KOPT-K1 (cell line): ENCODE measurements at regions not wholly inside any gene's neighbourhood (a gene's known extent, or its start where the extent isn't known, plus 50 kb on each side); places are given as distances from the start of the nearest gene placed in this dataset.

Experiments used
- H3K27ac ChIP-seq: fragments of 200-600 bp; sonication (generic); 2 replicates; pipeline ENCODE4 v1.5.1; 2016; ENCODE audit warnings: antibody characterized with exemption, mild to moderate bottlenecking, low read depth, low read length; ENCODE audit not compliant: poor library complexity, severe bottlenecking
- H3K36me3 ChIP-seq: fragments of 200-600 bp; sonication (generic); 2 replicates; pipeline ENCODE4 v1.5.1; 2017; ENCODE audit warnings: antibody characterized with exemption, mild to moderate bottlenecking, low read length, moderate library complexity; ENCODE audit not compliant: insufficient read depth
- H3K9me3 ChIP-seq: fragments of 200-600 bp; sonication (generic); 2 replicates; pipeline ENCODE4 v1.5.1; 2017; ENCODE audit warnings: antibody characterized with exemption, low read length, mild to moderate bottlenecking; ENCODE audit not compliant: insufficient read depth, poor library complexity, severe bottlenecking

GRCh38 chr6:137434640-137435039 lies 59.6 kb downstream of the OLIG3 start:
- Histone ChIP-seq H3K9me3 (no peaks in the 10 kb centered on the region), H3K36me3 (no peaks in the 10 kb centered on the region), H3K27ac (no peak overlapping the region)

GRCh38 chr6:137432054-137432611 lies 62.1 kb downstream of the OLIG3 start:
- Histone ChIP-seq H3K9me3 (no peaks in the 10 kb centered on the region), H3K36me3 (no peaks in the 10 kb centered on the region), H3K27ac (no peak overlapping the region)

GRCh38 chr6:137430954-137431353 lies 63.2 kb downstream of the OLIG3 start:
- H3K27ac ChIP-seq, result no peak overlapping the region
- H3K36me3 ChIP-seq, result no peaks in the 10 kb centered on the region
- no peaks in the 10 kb centered on the region for H3K9me3 ChIP-seq

- H3K27ac ChIP-seq, result no peak overlapping the region
- H3K9me3 ChIP-seq, result no peaks in the 10 kb centered on the region
- H3K36me3 ChIP-seq, result no peaks in the 10 kb centered on the region
Measured at GRCh38 chr6:137427656-137428290, 66.4 kb downstream of the OLIG3 start.

- Histone ChIP-seq H3K27ac (no peak overlapping the region), H3K36me3 (no peaks in the 10 kb centered on the region), H3K9me3 (no peaks in the 10 kb centered on the region)
Measured at GRCh38 chr6:137426007-137426689, 68.0 kb downstream of the OLIG3 start.

- Histone ChIP-seq H3K9me3 (no peaks in the 10 kb centered on the region), H3K36me3 (no peaks in the 10 kb centered on the region), H3K27ac (no peak overlapping the region)
Measured at GRCh38 chr6:137424251-137424650, 69.9 kb downstream of the OLIG3 start.

GRCh38 chr6:137423451-137424168 lies 70.6 kb downstream of the OLIG3 start:
- Histone ChIP-seq H3K9me3 (no peaks in the 10 kb centered on the region), H3K27ac (no peak overlapping the region), H3K36me3 (no peaks in the 10 kb centered on the region)

GRCh38 chr6:137417396-137417795 lies 76.8 kb downstream of the OLIG3 start:
- Histone ChIP-seq H3K36me3 (no peaks in the 10 kb centered on the region), H3K9me3 (no peaks in the 10 kb centered on the region), H3K27ac (no peak overlapping the region)

- Histone ChIP-seq H3K9me3 (no peaks in the 10 kb centered on the region), H3K36me3 (no peaks in the 10 kb centered on the region), H3K27ac (no peak overlapping the region)
Measured at GRCh38 chr6:137416376-137417109, 77.7 kb downstream of the OLIG3 start.

- Histone ChIP-seq H3K9me3 (no peaks in the 10 kb centered on the region), H3K27ac (no peak overlapping the region), H3K36me3 (no peaks in the 10 kb centered on the region)
Measured at GRCh38 chr6:137415834-137416190, 78.4 kb downstream of the OLIG3 start.

- no peaks in the 10 kb centered on the region for H3K9me3 ChIP-seq
- H3K36me3 ChIP-seq, result no peaks in the 10 kb centered on the region
- H3K27ac ChIP-seq, result no peak overlapping the region
Measured at GRCh38 chr6:137415127-137415833, 78.9 kb downstream of the OLIG3 start.

- H3K36me3 ChIP-seq, result no peaks in the 10 kb centered on the region
- H3K9me3 ChIP-seq, result no peaks in the 10 kb centered on the region
- H3K27ac ChIP-seq, result no peak overlapping the region
Measured at GRCh38 chr6:137414599-137414998, 79.6 kb downstream of the OLIG3 start.

GRCh38 chr6:137413482-137413881 lies 80.7 kb downstream of the OLIG3 start:
- Histone ChIP-seq H3K27ac (no peak overlapping the region), H3K9me3 (no peaks in the 10 kb centered on the region), H3K36me3 (no peaks in the 10 kb centered on the region)

- Histone ChIP-seq H3K9me3 (no peaks in the 10 kb centered on the region), H3K36me3 (no peaks in the 10 kb centered on the region), H3K27ac (no peak overlapping the region)
Measured at GRCh38 chr6:137412562-137412961, 81.6 kb downstream of the OLIG3 start.
